ENCODE measurements at regions not wholly inside any gene's neighbourhood (a gene's known extent, or its start where the extent isn't known, plus 50 kb on each side); places are given as distances from the start of the nearest gene placed in this dataset.

- TF ChIP-seq TAF1 (IDR thresholded peaks at IDR 0.05; ENCODE audit: low read depth, low read length) (no peak), POLR2A (IDR thresholded peaks at IDR 0.05; ENCODE audit: low read depth, low read length) (no peak)
Observed at GRCh38 chr15:38862099-38862498, 297.5 kb upstream of the RASGRP1 start.
